ENCODE measurements at regions not wholly inside any gene's neighbourhood (a gene's known extent, or its start where the extent isn't known, plus 50 kb on each side); places are given as distances from the start of the nearest gene placed in this dataset.

DNA sequence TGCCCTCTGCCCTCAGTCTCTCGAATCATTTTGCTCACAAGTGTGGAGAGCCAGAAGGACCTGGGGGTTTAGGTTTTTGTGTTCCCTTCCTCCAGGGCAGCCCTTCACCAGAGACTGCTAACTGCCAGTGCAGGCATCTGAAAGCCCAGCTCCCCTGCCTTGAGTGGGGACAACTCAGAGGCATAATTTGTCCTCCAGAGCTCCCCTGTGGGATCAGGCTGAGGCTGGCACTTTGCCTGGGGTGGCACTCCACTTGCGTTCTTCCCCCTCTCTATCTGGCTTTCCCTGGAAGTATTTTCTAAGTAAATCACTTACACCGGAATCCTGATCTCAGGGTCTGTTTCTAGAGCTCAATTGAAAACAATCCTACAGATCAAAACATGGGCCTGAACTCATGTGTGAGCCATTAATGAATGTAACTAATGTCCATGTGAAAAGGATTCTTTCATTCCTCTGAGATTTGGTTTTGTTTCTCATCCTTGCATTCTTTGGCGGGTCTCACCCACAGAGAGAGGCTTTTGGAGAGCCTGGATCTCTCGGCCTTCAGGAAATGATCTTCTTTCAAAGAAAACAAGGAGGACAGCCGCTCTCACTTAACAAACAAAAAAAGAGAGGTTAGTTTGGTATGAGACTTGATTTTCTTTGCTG lies 125.7 kb upstream of the RIPOR2 start:
- no peak for DNase-seq (ENCODE audit: low read depth in 3 of 3, low spot score in 2 of 3)

DNA sequence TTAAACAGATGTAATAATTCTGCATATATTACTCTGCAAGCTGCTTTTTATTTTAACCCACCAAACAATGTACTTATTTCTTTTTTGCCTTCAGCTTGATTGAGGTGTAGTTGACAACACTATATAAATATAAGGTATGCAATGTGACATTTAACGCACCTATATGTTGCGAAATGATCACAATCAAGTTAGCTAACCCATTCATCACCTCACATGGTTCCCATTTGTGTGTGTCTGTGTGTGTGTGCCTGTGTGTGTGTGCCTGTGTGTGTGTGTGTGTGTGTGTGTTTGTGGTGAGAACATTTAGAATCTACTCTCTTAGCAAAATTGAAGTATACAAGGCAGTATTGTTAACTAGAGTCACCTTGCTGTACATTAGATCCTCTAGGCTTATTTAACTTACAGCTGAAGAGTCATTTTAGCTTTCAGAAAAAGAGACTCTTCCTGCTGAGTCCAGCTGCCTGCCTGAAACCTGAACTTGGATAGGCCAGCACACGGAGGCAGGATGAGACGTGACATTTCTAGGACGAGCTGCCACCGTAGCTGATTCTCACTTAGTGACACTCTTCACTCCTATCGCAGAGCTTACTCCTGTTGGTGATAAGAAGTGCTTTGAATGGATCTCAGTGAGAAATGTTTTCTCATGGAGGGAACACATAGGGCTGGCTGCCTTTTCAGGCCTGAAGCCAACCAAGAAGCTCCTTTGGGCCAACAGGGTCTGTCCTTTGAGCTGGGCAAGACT lies 126.5 kb upstream of the RIPOR2 start:
- no peak for DNase-seq (ENCODE audit: low read depth in 3 of 3, low spot score in 2 of 3)

DNA sequence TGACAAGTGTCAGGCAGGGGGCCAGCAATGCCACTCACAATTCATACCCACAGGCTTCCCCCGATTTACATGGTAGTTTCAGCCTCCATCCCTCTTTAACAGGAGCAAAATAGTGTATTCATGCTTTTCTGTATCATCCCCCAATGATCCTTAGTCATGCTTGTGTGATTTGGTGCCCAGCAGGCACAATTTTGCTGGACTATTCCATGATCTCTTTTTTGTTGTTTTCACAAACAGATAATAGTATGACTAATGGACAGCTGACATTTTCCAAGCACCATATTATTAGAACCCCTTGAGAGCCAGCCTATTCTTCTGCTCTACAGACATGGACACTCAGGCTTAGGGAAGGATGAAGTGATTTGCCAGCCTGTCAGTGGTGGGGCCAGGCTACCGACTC lies 128.2 kb upstream of the RIPOR2 start:
- no peak for DNase-seq (ENCODE audit: low read depth in 3 of 3, low spot score in 2 of 3)

DNA sequence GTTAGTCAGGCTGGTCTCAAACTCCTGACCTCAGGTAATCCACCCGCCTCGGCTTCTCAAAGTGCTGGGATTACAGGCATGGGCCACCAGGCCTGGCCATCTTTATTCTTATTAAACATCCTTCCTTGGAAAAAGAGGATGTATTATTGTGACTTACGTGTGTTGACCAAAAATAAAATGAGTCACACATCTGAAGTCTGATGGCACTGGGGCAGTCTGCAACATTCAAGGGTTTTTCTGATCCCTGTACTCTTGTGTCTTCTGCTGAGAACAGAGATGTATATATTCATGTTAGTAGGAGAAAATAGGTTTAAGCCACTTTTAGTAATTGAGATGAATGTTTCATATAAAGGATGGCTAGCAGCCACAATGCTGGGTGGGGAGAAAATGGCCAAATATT lies 129.9 kb upstream of the RIPOR2 start:
- no peak for DNase-seq (ENCODE audit: low read depth in 3 of 3, low spot score in 2 of 3)

DNA sequence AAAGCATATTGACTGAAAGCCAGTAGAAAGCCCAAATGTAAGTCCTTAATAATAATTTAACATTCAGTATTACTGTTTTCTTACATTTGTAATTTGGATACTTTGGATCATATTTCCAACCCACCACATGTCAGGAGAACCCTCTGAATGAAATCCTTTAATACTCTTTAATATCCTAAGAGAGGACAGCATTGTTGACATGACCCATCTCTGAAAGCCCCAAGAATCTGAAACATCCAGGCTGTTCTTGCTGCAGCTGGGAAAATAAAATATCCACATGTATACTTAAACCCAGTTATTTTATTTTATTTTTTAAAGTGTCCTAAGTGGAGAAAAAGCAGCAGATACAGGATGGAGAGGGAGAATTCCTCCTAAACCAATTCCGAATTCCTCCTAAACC lies 130.8 kb upstream of the RIPOR2 start:
- no peak for DNase-seq (ENCODE audit: low read depth in 3 of 3, low spot score in 2 of 3)

DNA sequence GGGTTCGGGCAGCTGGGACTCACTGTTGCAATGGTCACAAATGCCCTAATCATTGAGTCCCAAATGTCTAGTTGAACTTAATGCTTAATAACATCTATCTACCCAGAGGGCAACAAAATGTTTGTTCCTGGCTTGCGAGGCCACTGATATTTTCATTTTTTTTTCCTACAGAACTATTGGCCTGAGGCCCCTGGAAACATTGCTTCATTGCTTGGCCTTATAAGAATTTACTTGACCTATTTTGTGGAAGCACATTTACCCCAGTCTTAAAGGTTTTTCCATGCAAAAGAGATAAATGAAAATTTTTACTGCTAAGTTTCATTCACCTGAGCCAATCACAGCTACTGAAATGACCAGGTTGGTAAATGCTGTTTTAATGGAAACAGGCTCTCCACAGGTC lies 133.1 kb upstream of the RIPOR2 start:
- no peak for DNase-seq (ENCODE audit: low read depth in 3 of 3, low spot score in 2 of 3)

DNA sequence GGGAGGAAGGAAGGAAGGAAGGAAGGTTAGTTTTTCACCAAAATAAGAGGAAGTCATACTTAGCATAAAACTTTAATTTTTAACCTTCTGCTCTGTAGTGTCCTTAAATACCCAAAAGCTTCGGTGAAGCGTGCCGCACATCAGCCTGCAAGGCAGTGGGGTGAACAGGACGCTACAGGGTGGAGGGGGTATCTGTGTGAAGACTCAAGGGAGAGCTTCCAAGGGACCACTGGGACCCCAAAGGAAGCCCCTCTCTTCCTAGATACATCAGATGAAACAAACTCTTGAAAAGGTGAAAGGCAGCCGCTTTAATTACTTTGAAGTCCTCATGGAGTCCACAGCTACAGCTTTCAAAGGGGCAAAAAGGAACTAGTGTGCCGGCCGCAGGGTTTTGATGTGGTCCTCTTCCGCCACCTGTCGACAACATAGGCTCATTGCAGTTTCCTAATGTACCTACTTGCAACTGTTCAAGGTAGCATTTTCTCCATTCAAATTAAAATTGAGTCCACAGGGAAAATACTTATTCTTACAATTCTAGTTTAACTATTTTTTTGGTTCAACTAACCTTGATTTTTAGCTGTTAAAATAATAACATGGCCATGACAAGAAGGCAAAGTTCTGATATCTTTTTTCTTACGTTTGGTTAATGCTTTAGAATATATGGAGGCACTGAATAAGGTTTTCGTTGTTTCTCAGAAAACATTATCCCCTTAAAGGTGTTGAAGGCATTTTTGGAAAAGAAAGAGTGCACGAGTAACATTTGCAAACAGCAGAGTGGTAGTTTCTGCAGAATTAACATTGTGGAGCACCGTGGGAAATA lies 135.0 kb upstream of the RIPOR2 start:
- DNase-seq (ENCODE audit: low read depth in 3 of 3, low spot score in 2 of 3), result peak; percentile 62 to 70 (median 64)

DNA sequence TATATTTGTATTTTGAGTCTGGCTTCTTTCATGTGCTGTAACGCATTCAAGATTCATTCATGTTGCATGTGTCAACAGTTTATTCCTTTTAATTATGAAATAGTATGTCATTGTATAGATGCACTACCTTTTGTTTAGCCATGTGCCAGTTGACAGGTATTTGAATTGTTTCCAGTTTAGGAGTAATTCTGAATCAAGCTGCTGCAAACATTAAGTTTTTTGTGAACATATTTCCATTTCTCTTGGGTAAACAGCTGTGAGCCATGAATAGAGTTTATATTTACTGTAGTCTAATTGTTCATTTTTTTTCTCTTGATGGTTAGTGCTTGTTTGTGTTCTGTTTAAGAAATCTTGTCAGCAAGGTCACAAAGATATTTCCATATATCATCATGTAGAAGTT lies 142.4 kb upstream of the RIPOR2 start:
- no peak for DNase-seq (ENCODE audit: low read depth in 3 of 3, low spot score in 2 of 3)

DNA sequence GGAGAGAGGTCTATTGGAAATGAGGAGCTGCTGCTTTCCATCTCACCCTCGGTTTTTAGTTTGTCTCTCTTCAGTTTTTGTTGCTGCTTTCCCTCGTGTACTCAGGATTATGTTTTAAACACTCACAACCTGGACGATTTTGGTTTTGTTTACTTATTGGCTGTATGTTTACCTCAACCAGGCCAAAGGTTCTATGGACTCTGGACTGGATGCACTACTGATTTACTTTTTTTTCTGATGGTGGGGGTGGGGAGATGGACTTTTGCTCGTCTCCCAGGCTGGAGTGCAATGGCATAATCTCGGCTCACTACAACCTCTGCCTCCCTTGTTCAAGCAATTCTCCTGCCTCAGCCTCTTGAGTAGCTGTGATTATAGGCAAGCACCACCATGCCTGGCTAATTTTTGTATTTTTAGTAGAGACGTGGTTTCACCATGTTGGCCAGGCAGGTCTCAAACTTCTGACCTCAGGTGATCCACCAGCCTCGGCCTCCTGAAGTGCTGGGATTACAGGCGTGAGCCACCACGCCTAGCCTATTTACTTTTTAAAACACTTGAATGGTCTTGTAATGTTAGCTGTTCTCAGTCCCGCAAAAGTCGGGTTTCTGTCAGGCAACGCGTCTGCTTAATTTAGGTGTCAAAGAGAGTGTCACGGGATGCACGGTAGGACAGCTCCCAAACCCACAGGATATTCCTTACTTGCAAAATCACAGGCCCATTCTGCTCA lies 148.2 kb upstream of the RIPOR2 start:
- no peak for DNase-seq (ENCODE audit: low read depth in 3 of 3, low spot score in 2 of 3)

DNA sequence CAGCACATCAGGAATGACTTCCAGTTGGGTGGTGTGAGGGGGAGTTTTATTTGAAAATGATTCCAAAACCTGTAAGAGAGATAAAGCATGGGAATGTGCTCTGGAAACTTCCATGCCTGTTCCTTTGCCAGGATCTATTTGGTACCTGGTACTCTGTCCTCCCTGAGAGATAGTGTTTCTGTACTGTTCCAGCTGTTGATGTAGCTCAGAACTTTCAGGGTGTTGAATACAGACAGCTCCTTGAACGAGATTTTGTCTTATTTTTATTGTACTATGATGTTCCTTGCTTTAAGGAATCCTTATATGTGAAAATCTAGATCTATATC lies 148.7 kb upstream of the RIPOR2 start:
- DNase-seq (ENCODE audit: low read depth in 3 of 3, low spot score in 2 of 3), result no peak

DNA sequence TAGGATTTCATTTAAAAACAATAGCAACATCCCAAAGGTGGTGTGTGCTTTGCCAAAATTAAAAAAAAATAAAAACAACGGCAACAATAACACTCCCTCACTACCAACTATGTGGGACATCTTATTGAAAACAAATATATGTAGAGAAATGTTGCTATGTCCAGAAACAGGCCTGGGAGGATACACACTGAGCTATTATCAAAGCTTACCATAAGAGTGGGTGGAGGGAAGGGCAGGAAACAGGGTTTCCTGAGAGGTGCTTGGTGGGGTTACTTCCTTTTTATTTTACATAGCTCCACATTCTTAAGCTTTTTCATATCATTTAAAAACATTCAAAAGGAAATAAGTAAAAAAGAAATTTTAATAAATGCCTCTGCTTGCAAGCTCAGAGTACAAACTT lies 150.0 kb upstream of the RIPOR2 start:
- no peak for DNase-seq (ENCODE audit: low read depth in 3 of 3, low spot score in 2 of 3)

DNA sequence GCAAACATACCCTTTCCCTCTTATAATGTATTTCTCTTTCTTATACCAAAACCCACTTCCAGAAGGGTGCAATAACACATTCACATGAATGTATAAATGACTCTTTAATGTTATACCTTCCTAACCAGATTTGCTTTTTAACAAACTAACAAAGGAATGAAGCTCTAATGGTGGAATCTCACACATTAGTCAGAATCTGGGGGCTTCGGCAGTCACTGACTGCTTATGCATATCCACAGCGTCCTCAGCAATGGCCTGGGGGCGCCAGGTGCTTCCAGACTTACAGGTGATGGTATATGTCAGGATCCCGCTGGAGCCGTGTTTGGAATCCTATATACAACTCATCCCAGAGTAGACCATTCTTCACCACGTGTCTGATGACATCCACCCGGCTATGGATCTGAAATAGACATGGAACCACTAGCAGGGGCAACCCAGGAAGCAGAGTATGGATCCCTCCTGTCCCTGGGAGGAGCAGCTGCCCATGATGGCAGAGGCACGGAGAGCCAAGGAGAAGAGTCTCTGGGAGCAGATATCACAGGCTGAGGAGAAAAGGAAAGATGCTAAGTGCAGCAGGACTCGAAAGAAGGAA lies 150.8 kb upstream of the RIPOR2 start:
- no peak for DNase-seq (ENCODE audit: low read depth in 3 of 3, low spot score in 2 of 3)

DNA sequence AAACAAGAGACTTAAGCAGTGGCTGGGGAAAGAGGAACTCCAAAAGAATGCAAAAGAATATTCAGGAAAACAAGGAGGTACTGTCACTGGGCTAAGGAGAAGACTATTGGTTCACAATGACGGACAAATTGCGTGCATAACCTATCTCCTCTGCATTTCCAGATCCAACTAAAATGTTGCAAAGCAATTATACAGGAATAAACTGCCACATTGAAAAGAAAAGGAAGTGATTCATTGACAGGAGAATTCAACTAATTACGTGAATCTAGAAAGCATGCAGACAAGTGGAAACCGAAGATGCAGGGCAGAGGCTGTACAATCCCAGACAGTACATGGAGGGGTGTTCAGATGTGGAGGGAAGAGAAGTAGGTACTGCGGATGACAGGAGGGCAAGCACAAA lies 152.8 kb upstream of the RIPOR2 start:
- DNase-seq (ENCODE audit: low read depth in 3 of 3, low spot score in 2 of 3), result no peak

DNA sequence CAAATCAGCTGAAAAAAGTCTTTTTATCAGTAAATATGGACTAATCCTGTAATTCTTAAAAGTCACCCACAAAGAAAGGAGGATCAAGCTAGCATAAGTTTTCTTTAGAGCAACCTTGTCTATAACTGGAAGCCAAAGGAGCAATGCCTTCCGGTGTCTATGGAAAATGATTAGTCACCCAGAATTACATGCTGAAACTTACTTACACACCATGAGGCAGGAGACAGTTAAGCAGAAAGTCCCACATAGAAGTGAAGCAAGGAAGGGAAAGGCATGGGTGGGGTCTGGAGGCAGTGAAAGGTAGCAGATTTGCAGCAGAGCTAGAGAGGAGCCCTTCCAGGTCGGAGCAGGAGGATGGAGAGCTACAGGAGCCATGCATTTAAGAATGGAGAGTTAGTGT lies 153.7 kb upstream of the RIPOR2 start:
- DNase-seq (ENCODE audit: low read depth in 3 of 3, low spot score in 2 of 3), result no peak

DNA sequence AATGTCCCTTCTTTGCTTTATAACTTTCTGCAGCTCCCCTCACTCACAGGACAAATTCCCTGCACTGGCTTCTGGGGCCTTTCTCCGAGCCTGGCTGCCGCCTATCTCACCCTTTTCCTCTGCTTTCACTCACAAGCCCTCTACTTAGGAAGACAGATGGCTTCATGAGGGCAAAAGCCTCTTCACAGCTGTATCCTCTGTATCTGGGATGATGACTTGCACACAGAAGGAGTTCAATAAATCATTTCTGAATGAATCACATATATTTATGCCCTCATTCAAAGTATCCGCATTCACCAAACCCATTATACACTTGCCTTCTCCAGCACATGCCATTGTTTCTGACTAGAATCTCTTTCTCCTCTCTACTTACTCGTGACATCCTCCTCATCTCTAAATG lies 159.0 kb upstream of the RIPOR2 start:
- DNase-seq (ENCODE audit: low read depth in 3 of 3, low spot score in 2 of 3), result no peak

DNA sequence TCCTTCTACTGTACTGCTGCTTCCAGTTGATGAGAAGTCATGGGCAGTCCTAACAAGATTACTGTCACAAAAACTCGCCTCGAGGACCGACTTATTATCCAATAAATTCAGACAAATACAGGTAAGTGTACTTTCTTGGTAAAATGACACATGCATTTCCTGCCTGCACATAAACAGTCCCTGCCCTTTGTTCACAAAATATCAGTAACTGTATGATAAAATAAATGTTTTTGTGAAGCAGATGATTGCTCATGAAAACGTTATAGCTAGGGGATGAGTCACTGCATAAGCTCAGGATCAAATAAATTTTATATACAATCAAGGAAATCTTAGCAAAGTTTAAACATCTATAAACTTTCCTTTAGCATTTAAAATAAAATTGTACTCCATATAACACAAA lies 164.5 kb upstream of the RIPOR2 start:
- no peak for DNase-seq (ENCODE audit: low read depth in 3 of 3, low spot score in 2 of 3)

DNA sequence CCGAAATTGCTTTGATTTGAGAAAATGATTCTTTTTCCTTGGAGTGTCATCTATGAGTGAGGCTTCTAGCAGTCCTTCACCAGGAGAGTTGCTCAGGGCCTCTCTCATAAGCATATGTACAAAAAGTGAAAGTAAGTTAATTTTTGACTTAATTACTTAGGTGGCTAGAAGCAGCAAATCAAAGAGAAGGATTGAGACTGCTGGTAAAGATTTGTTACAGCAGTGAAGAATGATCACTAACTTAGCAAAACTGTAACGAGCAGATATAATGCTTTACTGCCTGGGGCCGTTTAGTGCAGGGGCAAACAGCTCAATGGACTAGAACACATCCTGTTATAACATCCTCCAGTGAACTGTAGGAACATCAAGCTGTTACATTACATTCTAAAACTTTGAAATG lies 167.8 kb upstream of the RIPOR2 start:
- DNase-seq (ENCODE audit: low read depth in 3 of 3, low spot score in 2 of 3), result no peak

DNA sequence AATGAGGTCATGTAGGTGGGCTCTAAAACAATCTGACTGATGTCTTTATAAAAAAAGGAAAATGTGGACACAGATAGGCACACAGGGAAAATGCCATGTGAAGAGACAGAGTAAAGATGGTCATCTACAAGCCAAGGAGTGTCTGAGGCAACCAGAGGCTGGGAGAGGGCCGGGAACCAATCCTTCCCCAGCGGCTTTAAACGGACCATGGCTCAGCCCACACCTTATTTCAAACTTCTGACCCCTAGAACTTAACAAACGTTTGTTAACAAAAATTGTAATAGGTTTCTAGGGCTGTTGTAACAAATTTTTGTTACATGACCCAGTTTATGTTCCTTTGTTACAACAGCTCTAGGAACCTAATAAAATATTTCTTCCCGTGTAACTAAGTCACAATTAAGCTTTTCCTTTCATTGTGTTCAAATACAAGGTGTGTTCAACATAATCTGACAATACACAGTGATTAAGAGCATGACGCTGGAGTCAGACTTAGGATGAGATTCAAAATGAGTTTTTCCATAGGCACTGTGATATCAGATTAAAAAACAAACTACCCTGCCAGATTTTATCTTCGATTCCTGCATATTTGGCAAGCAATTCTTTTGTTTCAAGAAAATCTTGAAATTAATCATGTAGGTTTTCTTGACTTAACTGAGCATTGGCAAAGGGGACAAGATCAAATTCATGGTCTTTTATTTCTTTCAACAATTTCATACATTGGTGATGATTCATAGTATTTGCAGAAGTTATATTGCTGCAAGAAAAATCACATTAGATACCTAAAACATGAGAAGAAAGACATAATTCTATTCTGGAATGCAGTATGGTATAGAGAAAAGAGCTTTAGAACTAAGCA lies 169.5 kb upstream of the RIPOR2 start:
- no peak for DNase-seq (ENCODE audit: low read depth in 3 of 3, low spot score in 2 of 3)

DNA sequence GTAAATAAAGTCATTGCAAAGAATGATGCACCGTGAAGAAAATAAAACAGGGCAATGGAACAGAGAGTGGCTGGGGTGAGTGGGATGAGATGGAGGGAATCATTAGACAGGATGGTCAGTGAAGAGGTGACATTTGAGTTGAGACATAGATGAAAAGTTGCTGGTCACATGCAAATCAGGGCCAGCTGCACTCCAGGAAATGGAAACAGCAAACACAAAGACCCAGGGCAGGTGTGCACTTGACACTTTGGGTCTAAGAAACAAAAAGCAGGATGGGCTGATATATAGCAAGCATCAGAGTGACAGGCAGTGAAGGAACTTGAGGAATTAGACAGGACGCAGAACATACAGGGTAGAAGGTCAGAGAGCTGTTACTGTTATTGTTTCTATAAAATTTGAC lies 171.5 kb upstream of the RIPOR2 start:
- no peak for DNase-seq (ENCODE audit: low read depth in 3 of 3, low spot score in 2 of 3)

DNA sequence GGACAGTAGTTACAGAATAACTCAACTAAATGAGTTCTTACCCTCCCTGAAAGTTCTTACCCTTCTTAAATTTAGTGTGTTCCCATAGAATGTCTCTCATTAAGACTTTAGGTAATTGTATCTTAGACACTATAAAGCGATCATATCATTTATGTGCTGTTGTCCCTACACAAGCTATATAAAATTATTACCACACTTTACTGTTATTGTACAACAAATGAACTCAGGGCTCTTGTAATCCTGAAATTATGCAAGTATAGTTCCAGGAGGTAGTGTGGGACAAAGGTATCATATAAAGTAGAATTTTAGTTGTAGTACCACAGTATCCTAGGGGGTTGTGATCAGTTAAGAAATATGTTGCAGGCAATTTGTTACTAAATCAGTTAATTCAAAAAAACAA lies 167.4 kb upstream of the CARMIL1 start:
- DNase-seq (ENCODE audit: low read depth in 3 of 3, low spot score in 2 of 3), result no peak
